ENCODE measurements at regions not wholly inside any gene's neighbourhood (a gene's known extent, or its start where the extent isn't known, plus 50 kb on each side); places are given as distances from the start of the nearest gene placed in this dataset.

DNA sequence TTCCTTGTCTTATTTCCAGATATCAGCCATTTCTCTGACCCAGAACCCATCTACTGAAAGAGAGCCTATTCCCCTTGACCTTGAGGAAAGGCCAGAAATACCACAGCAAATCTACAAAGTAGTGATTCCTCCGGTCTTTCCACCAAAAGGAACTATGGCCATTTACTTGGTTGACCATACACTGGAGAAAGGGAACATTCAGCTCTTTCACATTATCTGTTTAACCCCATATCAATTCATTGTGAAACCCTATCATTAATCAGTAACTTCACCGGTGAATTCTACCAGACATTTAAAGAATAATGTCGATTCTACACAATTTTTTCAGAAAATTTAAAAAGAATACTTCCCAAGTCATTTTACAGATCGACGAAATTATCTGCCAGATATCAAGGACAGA is 265.7 kb upstream of the CLEC14A start:
- Histone ChIP-seq H3F3A (ENCODE audit: insufficient read depth, low read depth) (no peaks in the 10 kb centered on the region), H3K79me2 (ENCODE audit: low read depth) (no peaks in the 10 kb centered on the region), H3K27ac (no peak overlapping the region), H2AFZ (no peak overlapping the region), H3K4me2 (no peak overlapping the region), H3K9me3 (ENCODE audit: insufficient read depth, low read depth) (no peaks in the 10 kb centered on the region), H3K4me3 (no peak overlapping the region), H4K20me1 (ENCODE audit: insufficient read depth) (no peaks in the 10 kb centered on the region), H3K27me3 (ENCODE audit: insufficient read depth, low read depth) (no peaks in the 10 kb centered on the region), H3K36me3 (ENCODE audit: low read depth) (no peaks in the 10 kb centered on the region), H3K9me2 (ENCODE audit: insufficient read depth) (no peaks in the 10 kb centered on the region), H3K4me1 (replicated peaks; ENCODE audit: insufficient read depth) (no peaks in the 10 kb centered on the region)
- intact Hi-C loops (cut with micrococcal nuclease; ENCODE audit: unreplicated experiment): no loop called here
- DNase-seq: no peak
- POLR2A ChIA-PET (ENCODE audit: unreplicated experiment): no interaction called here
- CTCF ChIA-PET: no interaction called here
- BruUV-seq (replicated peaks): no TSS peak
- no peak for TF ChIP-seq EZH2 (IDR thresholded peaks at IDR 0.05; ENCODE audit: low read depth)
- TF ChIP-seq, protein P1, sequence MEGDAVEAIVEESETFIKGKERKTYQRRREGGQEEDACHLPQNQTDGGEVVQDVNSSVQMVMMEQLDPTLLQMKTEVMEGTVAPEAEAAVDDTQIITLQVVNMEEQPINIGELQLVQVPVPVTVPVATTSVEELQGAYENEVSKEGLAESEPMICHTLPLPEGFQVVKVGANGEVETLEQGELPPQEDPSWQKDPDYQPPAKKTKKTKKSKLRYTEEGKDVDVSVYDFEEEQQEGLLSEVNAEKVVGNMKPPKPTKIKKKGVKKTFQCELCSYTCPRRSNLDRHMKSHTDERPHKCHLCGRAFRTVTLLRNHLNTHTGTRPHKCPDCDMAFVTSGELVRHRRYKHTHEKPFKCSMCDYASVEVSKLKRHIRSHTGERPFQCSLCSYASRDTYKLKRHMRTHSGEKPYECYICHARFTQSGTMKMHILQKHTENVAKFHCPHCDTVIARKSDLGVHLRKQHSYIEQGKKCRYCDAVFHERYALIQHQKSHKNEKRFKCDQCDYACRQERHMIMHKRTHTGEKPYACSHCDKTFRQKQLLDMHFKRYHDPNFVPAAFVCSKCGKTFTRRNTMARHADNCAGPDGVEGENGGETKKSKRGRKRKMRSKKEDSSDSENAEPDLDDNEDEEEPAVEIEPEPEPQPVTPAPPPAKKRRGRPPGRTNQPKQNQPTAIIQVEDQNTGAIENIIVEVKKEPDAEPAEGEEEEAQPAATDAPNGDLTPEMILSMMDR (conservative IDR thresholded peaks at IDR 0.05): no peak

DNA sequence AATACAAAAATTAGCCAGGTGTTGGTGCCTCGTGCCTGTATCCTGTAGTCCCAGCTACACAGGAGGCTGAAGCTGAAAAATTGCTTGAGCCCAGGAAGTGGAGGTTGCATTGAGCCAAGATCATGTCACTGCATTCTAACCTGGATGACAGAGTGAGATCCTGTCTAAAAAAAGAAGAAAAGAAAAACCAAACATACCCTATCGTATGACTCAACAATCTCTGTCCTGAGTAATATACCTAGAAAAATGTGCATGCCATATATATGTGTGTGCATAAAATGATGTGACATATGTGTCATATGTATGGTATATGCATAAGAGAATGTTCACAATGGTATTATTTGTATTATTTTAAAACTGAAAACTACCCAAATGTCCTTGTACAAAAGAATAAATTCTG is 261.5 kb upstream of the CLEC14A start:
- no peaks in the 10 kb centered on the region for H3K4me1 ChIP-seq (replicated peaks; ENCODE audit: insufficient read depth)
- TF ChIP-seq, protein P1 (conservative IDR thresholded peaks at IDR 0.05): no peak
- TF ChIP-seq EZH2 (IDR thresholded peaks at IDR 0.05; ENCODE audit: low read depth): no peak

DNA sequence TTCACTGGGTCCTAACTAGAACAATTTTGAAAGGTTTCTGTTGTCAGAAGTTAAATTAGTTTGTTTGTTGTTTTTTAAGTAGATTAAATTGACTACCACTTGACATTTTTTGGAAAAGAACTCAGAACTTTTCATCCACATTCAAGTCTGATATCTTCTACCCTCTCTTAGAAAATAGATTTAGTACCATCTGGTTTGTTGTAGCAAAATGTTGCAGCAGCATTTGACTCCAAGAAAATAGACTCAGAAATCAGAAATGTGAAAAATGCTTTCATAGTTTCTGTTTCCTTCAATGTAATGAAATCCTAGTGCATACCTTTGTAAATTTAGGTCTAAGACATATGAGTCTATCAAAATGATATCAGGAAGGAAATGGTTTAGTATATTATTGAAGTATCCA is 256.3 kb upstream of the CLEC14A start:
- Histone ChIP-seq H3K36me3 (ENCODE audit: low read depth) (no peaks in the 10 kb centered on the region), H3K4me3 (no peak overlapping the region), H4K20me1 (ENCODE audit: insufficient read depth) (no peaks in the 10 kb centered on the region), H3K9me2 (ENCODE audit: insufficient read depth) (no peaks in the 10 kb centered on the region), H3F3A (ENCODE audit: insufficient read depth, low read depth) (no peaks in the 10 kb centered on the region), H3K27ac (no peak overlapping the region), H3K79me2 (ENCODE audit: low read depth) (no peaks in the 10 kb centered on the region), H2AFZ (no peak overlapping the region), H3K9me3 (ENCODE audit: insufficient read depth, low read depth) (no peaks in the 10 kb centered on the region), H3K27me3 (ENCODE audit: insufficient read depth, low read depth) (no peaks in the 10 kb centered on the region), H3K4me1 (replicated peaks; ENCODE audit: insufficient read depth) (no peaks in the 10 kb centered on the region), H3K4me2 (no peak overlapping the region)
- TF ChIP-seq EZH2 (IDR thresholded peaks at IDR 0.05; ENCODE audit: low read depth): no peak
- TF ChIP-seq, protein P1 (conservative IDR thresholded peaks at IDR 0.05): no peak
- DNase-seq: no peak
- CTCF ChIA-PET: no interaction called here
- BruUV-seq (replicated peaks): no TSS peak
- POLR2A ChIA-PET (ENCODE audit: unreplicated experiment): no interaction called here
- intact Hi-C loops (cut with micrococcal nuclease; ENCODE audit: unreplicated experiment): no loop called here

More for the DNA sequence above, 261.5 kb upstream of the CLEC14A start:
- Histone ChIP-seq H3K4me2 (no peak overlapping the region), H2AFZ (no peak overlapping the region), H3F3A (ENCODE audit: insufficient read depth, low read depth) (no peaks in the 10 kb centered on the region), H3K9me2 (ENCODE audit: insufficient read depth) (no peaks in the 10 kb centered on the region), H3K4me3 (no peak overlapping the region), H3K36me3 (ENCODE audit: low read depth) (no peaks in the 10 kb centered on the region), H3K27ac (no peak overlapping the region), H3K79me2 (ENCODE audit: low read depth) (no peaks in the 10 kb centered on the region), H3K9me3 (ENCODE audit: insufficient read depth, low read depth) (no peaks in the 10 kb centered on the region), H3K27me3 (ENCODE audit: insufficient read depth, low read depth) (no peaks in the 10 kb centered on the region), H4K20me1 (ENCODE audit: insufficient read depth) (no peaks in the 10 kb centered on the region)
- intact Hi-C loops (cut with micrococcal nuclease; ENCODE audit: unreplicated experiment): no loop called here
- BruUV-seq (replicated peaks): no TSS peak
- CTCF ChIA-PET: no interaction called here
- DNase-seq: no peak
- POLR2A ChIA-PET (ENCODE audit: unreplicated experiment): no interaction called here
